OCI-LY1 (cell line): ENCODE measurements at regions not wholly inside any gene's neighbourhood (a gene's known extent, or its start where the extent isn't known, plus 50 kb on each side); places are given as distances from the start of the nearest gene placed in this dataset.
"Not testable (repeated sequence)": the region's sequence is repeated elsewhere in the genome, so short reads cannot be mapped to it uniquely, and the experiment has no call there.

Experiments
- H2AFZ ChIP-seq: fragments of 200-600 bp; sonication (generic), shearing (Covaris generic); 2 replicates; pipeline ENCODE4 v1.6.0; 2014; ENCODE audit warnings: antibody characterized with exemption, mild to moderate bottlenecking, low read length
- H3F3A ChIP-seq: fragments of 200-600 bp; sonication (generic), shearing (Covaris generic); 2 replicates; pipeline ENCODE4 v1.6.0; 2014; ENCODE audit warnings: mild to moderate bottlenecking, antibody characterized with exemption, low read length, moderate library complexity; ENCODE audit not compliant: insufficient read depth
- H3K27ac ChIP-seq: fragments of 200-600 bp; sonication (generic); 2 replicates; pipeline ENCODE4 v1.5.1; 2014; ENCODE audit warnings: low read length, mixed run types, mild to moderate bottlenecking, low read depth; ENCODE audit not compliant: poor library complexity, severe bottlenecking
- H3K27me3 ChIP-seq: fragments of 200-600 bp; sonication (generic); 2 replicates; pipeline ENCODE4 v1.6.0; 2014; ENCODE audit warnings: antibody characterized with exemption, mild to moderate bottlenecking, low read length, moderate library complexity; ENCODE audit not compliant: insufficient read depth
- H3K36me3 ChIP-seq: fragments of 200-600 bp; sonication (generic); 2 replicates; pipeline ENCODE4 v1.6.1; 2014; ENCODE audit warnings: mild to moderate bottlenecking, antibody characterized with exemption, low read length, moderate library complexity, mixed read lengths; ENCODE audit not compliant: insufficient read depth
- H3K4me1 ChIP-seq: fragments of 200-600 bp; sonication (generic); 2 replicates; pipeline ENCODE4 v1.5.1; 2014; ENCODE audit warnings: mild to moderate bottlenecking, low read length, moderate library complexity; ENCODE audit not compliant: insufficient read depth, severe bottlenecking
- H3K4me2 ChIP-seq: fragments of 200-600 bp; sonication (generic), shearing (Covaris generic); 2 replicates; pipeline ENCODE4 v1.6.1; 2014; ENCODE audit warnings: low read length
- H3K4me3 ChIP-seq: fragments of 200-600 bp; sonication (generic); 2 replicates; pipeline ENCODE4 v1.5.1; 2014; ENCODE audit warnings: low read length, low read depth, mild to moderate bottlenecking, mixed read lengths; ENCODE audit not compliant: poor library complexity, severe bottlenecking
- H3K79me2 ChIP-seq: fragments of 200-600 bp; shearing (Covaris generic); 2 replicates; pipeline ENCODE4 v1.6.1; 2016; ENCODE audit warnings: mixed run types, low read length, mixed read lengths; ENCODE audit not compliant: insufficient read depth
- H3K9ac ChIP-seq: fragments of 200-600 bp; sonication (generic), shearing (Covaris generic); 2 replicates; pipeline ENCODE4 v1.6.1; 2014; ENCODE audit warnings: mild to moderate bottlenecking, low read length, mixed read lengths
- H3K9me2 ChIP-seq: fragments of 200-600 bp; sonication (generic), shearing (Covaris generic); 2 replicates; pipeline ENCODE4 v1.6.1; 2014; ENCODE audit warnings: low read depth, mild to moderate bottlenecking, low read length, mixed read lengths
- H3K9me3 ChIP-seq: fragments of 200-600 bp; shearing (Covaris generic); 2 replicates; pipeline ENCODE4 v1.6.1; 2014; ENCODE audit warnings: low read length, mixed read lengths
- H4K20me1 ChIP-seq: fragments of 200-600 bp; sonication (generic), shearing (Covaris generic); 2 replicates; pipeline ENCODE4 v1.6.0; 2016; ENCODE audit warnings: mild to moderate bottlenecking, low read length; ENCODE audit not compliant: insufficient read depth
- CTCF ChIP-seq: fragments of 200-600 bp; sonication (generic), shearing (Covaris generic); IDR thresholded peaks from 2 replicates; pipeline ENCODE4 v1.5.1; 2017; ENCODE audit warnings: mild to moderate bottlenecking, antibody characterized with exemption, low read length, moderate library complexity, mixed read lengths
- EZH2 ChIP-seq: fragments of 200-600 bp; sonication (generic), shearing (Covaris generic); IDR thresholded peaks from 2 replicates; pipeline ENCODE4 v1.8.0; 2017; ENCODE audit warnings: borderline replicate concordance, mixed run types, mild to moderate bottlenecking, antibody characterized with exemption, low read length, moderate library complexity, mixed read lengths

- H3K4me1 ChIP-seq = no peaks in the 10 kb centered on the region
- H3K27me3 ChIP-seq = no peaks in the 10 kb centered on the region
- no peak overlapping the region for H2AFZ ChIP-seq
- no peaks in the 10 kb centered on the region for H3K9me2 ChIP-seq
- no peak overlapping the region for H3K4me2 ChIP-seq
- H3F3A ChIP-seq = no peaks in the 10 kb centered on the region
- no peak overlapping the region for H3K4me3 ChIP-seq
- no peaks in the 10 kb centered on the region for H3K36me3 ChIP-seq
- no peaks in the 10 kb centered on the region for H4K20me1 ChIP-seq
- H3K27ac ChIP-seq = no peak overlapping the region
- no peaks in the 10 kb centered on the region for H3K79me2 ChIP-seq
- no peaks in the 10 kb centered on the region for H3K9me3 ChIP-seq
- H3K9ac ChIP-seq = no peak overlapping the region
- no peak for TF ChIP-seq EZH2
- TF ChIP-seq CTCF = no peak
Measured at GRCh38 chr2:22981785-22982184, 403.2 kb upstream of the KLHL29 start.

GRCh38 chr2:22984152-22984551 lies 400.8 kb upstream of the KLHL29 start:
- not testable (repeated sequence) for H3K4me3 ChIP-seq, H3K4me2 ChIP-seq, H3K9me3 ChIP-seq, H2AFZ ChIP-seq, H3K27me3 ChIP-seq, H3K36me3 ChIP-seq, H3K4me1 ChIP-seq, H3K27ac ChIP-seq, H3K79me2 ChIP-seq, H4K20me1 ChIP-seq, H3F3A ChIP-seq, H3K9me2 ChIP-seq, H3K9ac ChIP-seq

GRCh38 chr2:22990246-22990645 lies 394.7 kb upstream of the KLHL29 start:
- H4K20me1 ChIP-seq = no peaks in the 10 kb centered on the region
- H3F3A ChIP-seq = no peaks in the 10 kb centered on the region
- no peaks in the 10 kb centered on the region for H3K9me2 ChIP-seq
- TF ChIP-seq CTCF (no peak), EZH2 (no peak)
- no peaks in the 10 kb centered on the region for H3K79me2 ChIP-seq
- no peaks in the 10 kb centered on the region for H3K4me1 ChIP-seq
- no peak overlapping the region for H2AFZ ChIP-seq
- no peaks in the 10 kb centered on the region for H3K27me3 ChIP-seq
- H3K9ac ChIP-seq = no peak overlapping the region
- no peaks in the 10 kb centered on the region for H3K9me3 ChIP-seq
- H3K27ac ChIP-seq = no peak overlapping the region
- no peaks in the 10 kb centered on the region for H3K36me3 ChIP-seq
- no peak overlapping the region for H3K4me3 ChIP-seq
- no peak overlapping the region for H3K4me2 ChIP-seq

GRCh38 chr2:22991844-22992243 lies 393.1 kb upstream of the KLHL29 start:
- no peaks in the 10 kb centered on the region for H3F3A ChIP-seq
- TF ChIP-seq EZH2 = no peak
- TF ChIP-seq CTCF = no peak
- no peak overlapping the region for H3K9ac ChIP-seq
- no peaks in the 10 kb centered on the region for H3K9me2 ChIP-seq
- no peak overlapping the region for H3K4me2 ChIP-seq
- H4K20me1 ChIP-seq = no peaks in the 10 kb centered on the region
- no peaks in the 10 kb centered on the region for H3K27me3 ChIP-seq
- H3K4me1 ChIP-seq = no peaks in the 10 kb centered on the region
- no peak overlapping the region for H3K27ac ChIP-seq
- no peak overlapping the region for H3K4me3 ChIP-seq
- no peaks in the 10 kb centered on the region for H3K36me3 ChIP-seq
- H3K79me2 ChIP-seq = no peaks in the 10 kb centered on the region
- no peaks in the 10 kb centered on the region for H3K9me3 ChIP-seq
- H2AFZ ChIP-seq = no peak overlapping the region
